Jurkat, Clone E6-1 (cell line): ENCODE measurements at regions not wholly inside any gene's neighbourhood (a gene's known extent, or its start where the extent isn't known, plus 50 kb on each side); places are given as distances from the start of the nearest gene placed in this dataset.
"Not testable (repeated sequence)": the region's sequence is repeated elsewhere in the genome, so short reads cannot be mapped to it uniquely, and the experiment has no call there.

Source experiments
- DNase-seq: peaks from one replicate; pipeline ENCODE4 v3.0.0-alpha.2; 2011; ENCODE audit warnings: low read depth, low spot score
- H3K4me3 ChIP-seq: 2 replicates; pipeline ENCODE4 v1.5.1; 2011; ENCODE audit warnings: mild to moderate bottlenecking, low read length, control low read depth, moderate library complexity

DNA sequence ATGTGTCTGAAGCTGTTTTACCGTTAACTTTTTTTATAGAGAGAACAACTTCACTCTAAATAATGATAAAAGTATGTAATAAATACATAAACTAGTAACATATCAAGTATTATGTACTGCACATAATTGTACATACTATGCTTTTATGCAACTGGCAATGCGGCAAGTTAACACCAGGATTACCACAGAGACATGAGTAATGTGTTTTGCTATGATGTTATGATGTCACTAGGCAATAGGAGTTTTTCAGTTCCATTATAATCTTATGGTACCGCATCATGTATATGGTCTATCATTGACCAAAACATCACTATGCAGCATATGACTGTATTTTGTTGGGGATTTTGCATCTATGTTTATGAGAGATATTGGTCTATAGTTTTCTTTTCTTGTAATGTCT, 326.4 kb upstream of the TARS1 start:
- no peak overlapping the region for H3K4me3 ChIP-seq
- DNase-seq = no peak

DNA sequence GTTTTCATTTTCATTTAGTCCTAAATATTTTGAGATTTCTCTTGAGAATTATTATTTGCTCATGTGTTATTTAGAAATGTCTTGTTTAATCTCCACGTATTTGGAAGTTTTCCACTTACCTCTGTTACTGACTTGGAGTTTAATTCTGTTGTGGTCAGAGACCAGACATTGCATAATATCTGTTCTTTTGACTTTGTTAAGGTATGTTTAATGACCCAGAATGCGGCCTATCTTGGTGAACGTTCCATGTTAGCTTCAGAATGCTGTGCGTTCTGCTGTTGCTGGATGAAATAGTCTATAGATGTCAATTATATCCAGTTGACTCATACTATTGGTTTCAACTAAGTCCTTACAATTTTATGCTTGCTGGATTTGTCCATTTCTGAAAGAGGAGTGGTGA, 325.3 kb upstream of the TARS1 start:
- DNase-seq = no peak
- H3K4me3 ChIP-seq = no peak overlapping the region

DNA sequence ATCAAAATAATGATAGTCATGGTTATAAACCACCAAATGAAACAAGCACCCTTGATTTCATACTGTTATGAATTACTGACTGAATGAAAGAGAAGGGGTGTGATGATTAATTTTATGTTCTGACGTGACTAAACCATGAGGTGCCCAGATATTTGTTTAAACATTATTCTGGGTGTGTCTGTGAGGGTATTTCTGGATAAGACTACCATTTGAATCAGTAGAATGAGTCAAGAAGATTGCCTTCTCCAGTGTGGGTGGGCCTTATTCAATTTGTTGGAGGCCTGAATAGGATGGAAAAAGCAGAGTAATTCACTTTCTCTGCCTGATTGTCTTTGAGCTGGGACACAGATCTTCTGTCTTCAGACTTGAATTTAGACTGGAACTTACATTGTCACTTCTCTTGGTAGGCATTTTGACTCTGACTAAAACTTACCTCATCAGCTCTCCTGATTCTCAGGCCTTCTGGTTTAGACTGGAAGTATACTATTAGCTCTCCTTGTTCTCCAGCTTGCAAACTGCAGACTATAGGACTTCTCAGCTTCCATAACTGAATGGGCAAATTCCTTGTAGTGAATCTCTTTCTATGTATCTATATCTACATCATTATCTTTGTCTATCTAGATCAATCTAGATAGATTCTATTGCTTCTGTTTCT, 321.9 kb upstream of the TARS1 start:
- no peak for DNase-seq
- no peak overlapping the region for H3K4me3 ChIP-seq

DNA sequence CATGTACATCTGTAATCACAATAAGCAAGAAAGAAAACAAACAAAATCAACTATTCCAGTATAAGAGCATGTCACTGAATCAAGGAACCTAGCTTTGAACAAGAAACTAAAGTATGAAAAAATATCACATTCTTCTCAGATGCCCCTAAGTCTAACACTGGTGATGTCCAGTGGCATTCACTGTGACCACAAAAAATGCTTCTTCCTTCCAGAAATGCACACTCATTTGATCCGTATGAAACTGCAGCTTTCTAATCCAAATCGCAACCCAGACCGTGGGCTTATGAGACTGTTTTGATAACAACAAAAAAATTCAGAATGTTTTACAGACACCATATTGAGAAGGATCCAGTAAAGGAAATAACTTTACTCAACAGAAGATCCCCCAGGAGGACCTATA, 320.1 kb upstream of the TARS1 start:
- H3K4me3 ChIP-seq = no peak overlapping the region
- DNase-seq = no peak

DNA sequence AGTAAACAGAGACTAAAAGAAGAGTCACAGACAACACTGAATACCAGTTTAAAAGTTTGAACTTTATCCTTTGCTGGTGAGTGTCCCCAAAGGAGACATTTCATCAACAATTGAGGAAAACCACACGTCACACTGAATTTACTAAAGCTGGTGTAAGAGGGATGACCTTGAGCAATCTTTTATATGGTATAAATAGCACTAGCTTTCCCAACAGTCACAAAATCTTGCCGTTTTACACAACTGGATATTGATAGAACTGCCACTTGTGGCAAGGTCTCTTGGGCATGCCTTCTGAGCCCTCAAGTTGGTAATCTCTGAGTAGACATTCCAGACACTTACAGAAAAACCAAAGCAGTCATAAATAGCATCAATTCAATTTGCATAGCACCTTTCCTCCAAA, 311.5 kb upstream of the TARS1 start:
- DNase-seq = no peak
- no peak overlapping the region for H3K4me3 ChIP-seq

DNA sequence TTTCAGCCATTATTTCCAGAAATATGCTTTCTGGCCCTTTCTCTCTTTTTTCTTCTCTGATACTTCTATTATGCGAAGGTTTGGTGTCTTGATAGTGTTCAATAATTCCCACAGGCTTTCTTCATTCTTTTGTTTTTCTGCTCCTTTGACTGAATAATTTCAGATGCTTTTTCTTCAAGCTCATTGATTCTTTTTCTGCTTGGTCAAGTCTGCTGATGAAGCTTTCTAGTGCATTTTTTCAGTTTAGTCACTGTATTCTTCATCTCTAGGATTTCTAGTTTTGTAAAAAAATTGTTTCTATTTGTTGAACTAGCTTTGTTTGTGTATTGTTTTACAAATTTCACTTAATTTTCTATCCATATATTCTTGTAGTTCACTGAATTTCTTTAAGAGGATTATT, 304.0 kb upstream of the TARS1 start:
- no peak for DNase-seq
- no peak overlapping the region for H3K4me3 ChIP-seq

DNA sequence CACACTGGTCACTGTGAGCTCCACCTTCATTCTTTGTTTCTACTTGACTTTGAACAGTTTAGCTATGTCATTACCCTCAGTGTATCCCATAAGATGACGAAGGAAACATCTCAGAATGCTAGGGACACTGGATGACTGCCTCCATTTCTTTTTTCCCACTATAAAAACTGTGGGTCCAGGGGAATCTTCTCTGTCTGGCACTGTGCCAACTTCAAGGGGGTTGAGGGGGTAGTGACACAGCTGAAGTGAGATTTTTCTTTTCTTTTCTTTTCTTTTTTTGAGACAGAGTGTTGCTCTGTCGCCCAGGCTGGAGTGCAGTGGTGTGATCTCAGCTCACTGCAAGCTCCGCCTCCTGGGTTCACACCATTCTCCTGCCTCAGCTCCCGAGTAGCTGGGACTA, 302.6 kb upstream of the TARS1 start:
- H3K4me3 ChIP-seq, DNase-seq: not testable (repeated sequence)

DNA sequence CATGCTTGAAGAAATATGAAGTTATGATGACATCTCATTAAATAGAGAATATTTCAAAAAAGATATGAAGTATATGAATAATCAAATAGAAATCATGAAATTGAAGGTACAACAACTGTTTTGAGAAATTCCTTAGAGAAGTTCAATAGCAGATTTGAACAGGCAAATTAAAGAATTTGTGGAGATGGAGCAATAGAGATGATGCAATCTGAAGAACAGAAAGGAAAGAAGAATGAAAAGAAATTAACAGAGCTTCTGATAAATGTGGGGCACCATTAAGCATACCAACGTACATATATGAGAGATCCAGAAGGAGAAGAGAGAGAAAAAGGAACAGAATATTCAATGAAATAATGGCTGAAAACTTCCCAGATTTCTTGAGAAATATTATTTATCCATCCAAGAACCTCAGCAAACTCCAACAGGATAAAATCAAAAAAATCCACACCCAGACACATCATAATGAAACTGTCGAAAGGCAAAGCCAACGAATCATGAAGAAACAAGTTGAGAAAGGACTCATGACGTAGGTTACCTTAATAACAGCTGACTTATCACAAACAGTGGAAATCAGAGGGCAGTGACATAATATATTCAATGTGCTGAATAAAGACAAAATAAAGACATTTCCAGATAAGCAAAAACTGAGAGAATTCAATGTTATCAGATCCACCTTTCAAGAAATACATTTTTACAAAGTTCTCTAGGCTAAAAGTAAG, 297.2 kb upstream of the TARS1 start:
- no peak for DNase-seq

DNA sequence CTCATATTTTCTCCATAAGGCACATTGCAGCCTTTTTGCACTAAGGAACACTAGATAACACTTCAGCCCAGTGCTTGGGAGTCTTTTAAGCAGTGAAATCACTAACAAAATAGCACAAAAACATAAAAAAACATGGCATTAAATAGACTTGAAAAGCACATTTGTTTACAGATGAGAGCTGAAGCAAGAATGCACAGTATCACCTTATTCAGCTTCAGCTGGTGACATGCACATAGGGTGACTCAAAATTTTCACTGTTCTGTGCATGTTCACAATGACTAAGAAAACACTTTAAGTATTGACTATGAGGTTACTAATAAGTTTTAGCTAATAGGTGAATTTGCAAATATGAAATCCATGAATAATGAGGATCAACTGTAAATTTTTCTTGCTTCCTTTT, 293.9 kb upstream of the TARS1 start:
- no peak overlapping the region for H3K4me3 ChIP-seq
- DNase-seq = no peak

More for the DNA sequence above, 297.2 kb upstream of the TARS1 start:
- no peak overlapping the region for H3K4me3 ChIP-seq

DNA sequence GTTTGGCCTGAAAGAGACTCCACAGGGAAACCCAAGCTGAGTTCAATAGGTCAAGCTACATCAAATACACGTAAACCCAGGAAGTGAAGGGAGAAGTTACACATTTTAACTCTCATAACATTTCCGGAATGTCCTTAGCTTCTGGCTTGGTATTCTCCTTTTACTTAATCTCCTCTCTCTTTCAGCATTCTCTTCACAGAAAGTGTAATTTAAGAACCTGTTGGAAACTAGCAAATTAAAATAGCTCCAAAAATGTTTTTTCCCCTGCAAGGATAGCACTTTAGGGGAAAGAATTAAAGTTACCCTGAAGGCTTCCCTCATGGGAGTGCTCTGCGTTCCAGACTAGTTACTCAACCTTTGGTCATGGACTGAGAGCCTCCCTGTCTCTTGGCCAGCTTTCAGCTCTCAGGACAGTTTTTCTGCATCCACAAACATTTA, 292.7 kb upstream of the TARS1 start:
- DNase-seq = no peak
- H3K4me3 ChIP-seq = no peak overlapping the region

DNA sequence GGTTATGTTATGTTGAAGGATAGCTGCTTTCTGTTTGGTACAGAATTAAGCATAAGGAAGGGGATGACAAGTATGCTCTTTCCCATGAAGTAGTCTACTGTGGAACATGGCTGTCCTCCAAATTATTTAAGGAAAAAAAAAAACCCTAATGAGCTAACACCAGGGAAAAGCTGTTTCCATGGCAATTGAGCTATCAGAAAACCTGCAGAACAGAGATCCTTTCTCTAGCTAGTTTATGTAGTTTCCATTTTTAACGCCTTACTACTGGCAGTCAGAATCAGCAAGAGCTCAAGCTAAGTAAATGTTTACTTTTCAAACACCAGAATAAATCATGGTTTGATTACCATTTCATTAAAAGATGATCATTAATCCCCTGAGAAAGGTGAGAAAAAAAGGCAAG, 287.4 kb upstream of the TARS1 start:
- no peak for DNase-seq
- H3K4me3 ChIP-seq = no peak overlapping the region

DNA sequence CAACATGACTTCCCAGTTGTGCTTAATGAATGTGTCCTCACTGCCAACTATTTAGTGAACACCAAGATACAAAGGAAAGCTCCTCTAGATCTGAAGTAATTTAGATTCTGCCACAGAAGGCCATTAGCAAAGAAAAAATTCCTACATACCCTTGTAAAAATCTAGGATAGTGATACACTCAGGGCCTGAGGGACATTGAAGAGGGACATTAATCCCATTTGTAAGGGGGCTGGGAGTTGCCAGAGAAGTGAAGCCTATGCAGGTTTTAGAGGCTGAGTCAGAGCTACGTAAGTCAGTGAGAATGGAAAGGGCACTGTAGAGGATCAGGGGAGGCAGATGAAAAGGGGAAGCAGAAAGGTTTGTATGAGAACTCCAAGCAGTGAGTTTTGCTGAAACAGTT, 286.9 kb upstream of the TARS1 start:
- no peak for DNase-seq
- H3K4me3 ChIP-seq = no peak overlapping the region

DNA sequence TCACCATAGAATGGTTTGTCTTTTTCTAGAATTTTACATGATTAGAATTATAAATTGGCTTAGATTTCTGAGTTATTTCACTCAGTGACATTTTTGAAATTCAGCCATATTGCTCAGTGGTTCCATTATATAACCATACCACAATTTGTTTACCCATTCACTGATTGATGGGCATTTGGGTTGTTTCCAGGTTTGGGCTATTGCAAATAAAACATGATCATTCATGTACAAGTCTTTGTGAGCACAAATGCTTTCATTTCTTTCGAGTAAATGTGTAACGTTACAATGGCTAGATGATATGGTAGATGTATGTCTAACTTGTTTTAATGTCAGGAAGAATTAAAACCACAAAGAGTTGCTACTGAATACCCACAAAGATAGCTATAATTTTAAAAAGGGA, 279.9 kb upstream of the TARS1 start:
- no peak overlapping the region for H3K4me3 ChIP-seq
- DNase-seq = no peak

DNA sequence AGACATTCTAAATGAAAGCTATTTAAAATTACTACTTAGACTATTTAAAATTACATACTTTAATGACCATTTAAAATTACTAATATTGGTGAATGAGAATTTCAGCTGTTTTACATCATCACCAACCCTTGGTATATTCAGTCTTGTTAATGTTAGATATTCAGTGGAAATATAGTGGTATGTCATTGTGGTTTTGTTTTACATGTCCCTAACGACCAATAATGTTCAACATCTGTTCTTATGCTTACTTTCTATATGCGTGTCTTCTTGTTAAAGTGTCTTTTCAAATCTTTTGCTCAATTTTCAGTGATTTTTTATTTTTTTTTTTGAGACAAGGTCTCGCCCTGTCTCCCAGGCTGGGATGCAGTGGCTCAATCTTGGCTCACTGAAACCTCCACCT, 279.3 kb upstream of the TARS1 start:
- no peak for DNase-seq
- no peak overlapping the region for H3K4me3 ChIP-seq

DNA sequence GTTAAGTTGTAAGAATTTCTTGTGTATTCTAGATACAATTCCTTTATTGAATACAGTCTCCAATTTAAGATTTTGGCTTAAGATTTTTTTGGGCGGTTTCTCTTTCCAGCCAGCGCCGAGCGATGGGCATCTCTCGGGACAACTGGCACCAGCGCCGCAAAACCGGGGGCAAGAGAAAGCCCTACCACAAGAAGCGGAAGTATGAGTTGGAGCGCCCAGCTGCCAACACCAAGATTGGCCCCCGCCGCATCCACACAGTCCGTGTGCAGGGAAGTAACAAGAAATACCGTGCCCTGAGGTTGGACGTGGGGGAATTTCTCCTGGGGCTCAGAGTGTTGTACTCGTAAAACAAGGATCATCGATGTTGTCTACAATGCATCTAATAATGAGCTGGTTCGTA, 278.7 kb upstream of the TARS1 start:
- no peak overlapping the region for H3K4me3 ChIP-seq
- DNase-seq = no peak

DNA sequence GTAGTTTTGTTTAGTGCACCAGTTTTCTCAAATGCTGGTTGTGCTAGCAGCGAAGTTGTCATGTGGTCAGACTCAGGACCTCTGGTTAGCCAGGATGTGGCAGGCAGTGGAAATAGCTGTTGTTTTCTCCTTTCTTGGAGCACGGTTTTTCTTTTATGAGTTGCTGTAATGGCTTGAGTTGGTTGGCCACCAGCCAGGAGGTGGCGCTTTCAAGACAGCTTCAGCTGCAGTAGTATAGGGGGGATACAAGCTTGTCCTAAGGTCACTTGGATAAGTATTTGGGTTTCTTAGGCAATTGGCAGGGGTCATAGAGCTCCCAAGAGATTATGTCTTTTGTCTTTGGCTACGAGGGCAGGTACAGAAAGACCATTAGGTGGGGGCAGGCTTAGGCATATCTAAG, 274.2 kb upstream of the TARS1 start:
- DNase-seq = peak; percentile 23
- no peak overlapping the region for H3K4me3 ChIP-seq

DNA sequence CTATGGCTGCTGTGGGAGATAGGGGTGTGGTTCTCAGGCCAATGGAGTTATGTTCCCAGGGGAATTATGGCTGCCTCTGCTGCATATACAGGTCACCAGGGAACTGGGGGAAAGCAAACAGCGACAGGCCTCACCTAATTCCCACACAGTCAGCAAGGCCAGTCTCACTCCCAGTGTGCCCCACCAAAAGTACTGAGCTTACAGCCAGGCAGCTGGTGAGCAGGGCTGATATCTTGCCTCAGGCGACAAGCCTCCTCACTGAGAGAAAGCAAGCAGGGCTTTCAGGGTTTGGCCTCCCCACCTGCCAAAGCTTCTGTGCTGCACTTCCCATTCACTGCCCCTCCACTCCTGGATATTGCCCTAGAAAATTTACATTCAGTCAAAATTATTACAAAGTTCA, 273.8 kb upstream of the TARS1 start:
- H3K4me3 ChIP-seq = no peak overlapping the region
- DNase-seq = no peak

DNA sequence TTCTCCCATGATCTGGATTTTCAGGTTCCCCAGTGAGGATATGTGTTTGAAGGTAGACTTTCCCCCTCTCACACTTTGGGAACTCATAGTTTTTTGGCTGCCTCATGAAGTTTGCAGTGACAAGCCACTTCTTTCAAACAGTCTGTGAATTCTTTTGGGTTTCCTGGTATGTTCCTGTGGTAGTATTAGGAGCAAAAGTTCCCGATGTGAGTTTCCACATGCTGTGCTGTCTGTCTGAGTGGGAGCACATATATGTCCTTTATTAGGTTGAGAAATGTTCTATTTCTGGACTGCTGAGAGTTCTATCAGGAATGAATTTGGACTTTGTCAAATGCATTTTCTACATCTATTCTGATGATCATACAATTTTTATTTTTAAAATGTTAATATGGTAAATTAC, 273.2 kb upstream of the TARS1 start:
- DNase-seq = no peak
- no peak overlapping the region for H3K4me3 ChIP-seq

DNA sequence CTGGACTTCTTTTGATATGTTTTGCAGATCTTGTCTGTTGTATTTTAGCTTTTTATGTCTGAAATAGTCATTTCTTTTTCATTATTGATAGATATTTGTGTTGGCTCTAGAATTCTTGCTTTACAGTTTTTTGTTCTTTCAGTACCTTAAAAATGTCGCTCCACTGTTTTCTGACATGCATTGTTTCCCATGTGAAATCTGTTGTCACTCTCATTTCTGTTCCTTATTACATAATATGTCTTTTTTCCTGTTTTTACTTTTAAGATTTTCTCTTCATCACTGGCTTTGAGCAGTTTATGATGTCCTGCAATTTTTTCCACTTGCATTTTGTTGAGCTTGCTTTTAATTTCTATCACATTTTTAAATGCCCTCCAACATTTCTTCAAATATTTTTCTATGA, 270.4 kb upstream of the TARS1 start:
- no peak overlapping the region for H3K4me3 ChIP-seq
- no peak for DNase-seq

DNA sequence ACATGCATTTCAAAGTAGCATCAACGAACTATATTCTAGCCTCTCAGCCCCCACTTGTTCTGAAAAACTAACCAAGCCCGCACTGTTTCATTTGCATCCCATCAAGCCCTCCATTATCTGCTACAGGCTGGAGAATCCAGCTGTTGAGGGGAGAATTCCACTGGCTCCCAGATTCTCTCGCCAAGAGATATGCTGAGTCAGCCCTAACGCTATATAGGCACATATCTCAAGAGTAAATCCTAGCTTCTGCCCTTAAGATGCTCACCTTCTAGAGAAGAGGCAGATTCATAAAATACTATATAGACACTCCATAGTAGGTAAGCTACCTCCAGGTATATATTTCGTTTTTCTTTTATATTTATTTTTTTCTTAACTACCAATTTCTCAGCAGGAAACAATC, 266.4 kb upstream of the TARS1 start:
- no peak for DNase-seq
- H3K4me3 ChIP-seq = no peak overlapping the region

DNA sequence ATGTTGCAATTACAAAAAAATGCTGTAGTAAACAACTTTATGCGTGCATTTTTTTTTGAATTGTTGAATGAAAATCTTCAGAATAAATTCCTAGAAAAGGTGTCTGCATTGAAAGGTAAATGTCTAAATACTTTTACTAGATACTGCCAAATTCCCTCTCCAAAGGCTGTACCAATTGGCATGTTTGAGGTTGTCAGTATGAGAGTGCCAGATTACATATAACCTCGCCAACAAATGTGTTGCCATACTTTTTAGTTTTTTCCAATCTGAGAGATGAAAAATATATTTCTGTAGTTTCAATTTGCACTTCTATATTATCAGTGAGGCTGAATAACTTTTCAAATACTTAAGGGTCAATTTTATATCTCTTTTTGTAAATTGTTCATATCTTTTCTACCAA, 261.5 kb upstream of the TARS1 start:
- H3K4me3 ChIP-seq = no peak overlapping the region
- DNase-seq = no peak
